Neural progenitor cell (in vitro differentiated cells): ENCODE measurements at regions not wholly inside any gene's neighbourhood (a gene's known extent, or its start where the extent isn't known, plus 50 kb on each side); places are given as distances from the start of the nearest gene placed in this dataset.

Experiments used
- DNase-seq: peaks from one replicate; pipeline ENCODE4 v3.0.0-alpha.2; 2016; ENCODE audit warnings: low spot score
- H2AFZ ChIP-seq: fragments of 200-600 bp; sonication (generic); replicated peaks from 2 replicates; pipeline ENCODE4 v1.6.1; 2016; ENCODE audit warnings: antibody characterized with exemption
- H3F3A ChIP-seq: fragments of 200-600 bp; sonication (generic); 2 replicates; pipeline ENCODE4 v1.6.1; 2016; ENCODE audit warnings: antibody characterized with exemption, low read depth
- H3K27ac ChIP-seq: fragments of 200-600 bp; sonication (generic); 2 replicates; pipeline ENCODE4 v1.5.1; 2016; ENCODE audit warnings: mild to moderate bottlenecking
- H3K27me3 ChIP-seq: fragments of 200-600 bp; sonication (generic); 2 replicates; pipeline ENCODE4 v1.6.1; 2016; ENCODE audit warnings: mild to moderate bottlenecking, moderate library complexity
- H3K36me3 ChIP-seq: fragments of 200-600 bp; sonication (generic); 2 replicates; pipeline ENCODE4 v1.5.1; 2016
- H3K4me1 ChIP-seq: fragments of 200-600 bp; sonication (generic); 2 replicates; pipeline ENCODE4 v1.6.1; 2016; ENCODE audit warnings: mixed run types
- H3K4me2 ChIP-seq: fragments of 200-600 bp; sonication (generic); 2 replicates; pipeline ENCODE4 v1.6.1; 2016
- H3K4me3 ChIP-seq: fragments of 200-600 bp; sonication (generic); 2 replicates; pipeline ENCODE4 v1.5.1; 2016
- H3K79me2 ChIP-seq: fragments of 200-600 bp; sonication (generic); 2 replicates; pipeline ENCODE4 v1.6.1; 2016; ENCODE audit warnings: low read depth
- H3K9ac ChIP-seq: fragments of 200-600 bp; sonication (generic); 2 replicates; pipeline ENCODE4 v1.6.1; 2016
- H3K9me3 ChIP-seq: fragments of 200-600 bp; sonication (generic); 2 replicates; pipeline ENCODE4 v1.5.1; 2016; ENCODE audit warnings: low read depth
- H4K20me1 ChIP-seq: fragments of 200-600 bp; sonication (generic); 2 replicates; pipeline ENCODE4 v1.6.1; 2016; ENCODE audit warnings: low read depth
- H3K27ac Mint-ChIP-seq: 3 replicates; pipeline ENCODE4 v1.8.0; 2021; ENCODE audit warnings: mixed read lengths
- H3K27me3 Mint-ChIP-seq: 2 replicates; pipeline ENCODE4 v1.8.0; 2022; ENCODE audit warnings: low read depth, mild to moderate bottlenecking, inconsistent platforms, moderate library complexity, mixed read lengths; ENCODE audit not compliant: insufficient read depth
- H3K36me3 Mint-ChIP-seq: 3 replicates; pipeline ENCODE4 v1.8.0; 2021; ENCODE audit warnings: mixed read lengths
- H3K4me1 Mint-ChIP-seq: 3 replicates; pipeline ENCODE4 v1.8.0; 2021; ENCODE audit warnings: mixed read lengths
- H3K4me3 Mint-ChIP-seq: 3 replicates; pipeline ENCODE4 v1.8.0; 2021; ENCODE audit warnings: mild to moderate bottlenecking, moderate library complexity, mixed read lengths
- H3K9me3 Mint-ChIP-seq: 3 replicates; pipeline ENCODE4 v1.8.0; 2020; ENCODE audit warnings: mixed read lengths
- CTCF ChIP-seq: fragments of 200-600 bp; sonication (generic); IDR thresholded peaks from 2 replicates; pipeline ENCODE4 v1.5.1; 2017; ENCODE audit warnings: antibody characterized with exemption, mild to moderate bottlenecking
- EZH2 ChIP-seq: fragments of 200-600 bp; sonication (generic); IDR thresholded peaks from 2 replicates; pipeline ENCODE4 v1.6.1; 2017; ENCODE audit warnings: antibody characterized with exemption, mild to moderate bottlenecking, moderate library complexity
- EZH2phosphoT487 ChIP-seq: fragments of 200-600 bp; sonication (generic); IDR thresholded peaks from 2 replicates; pipeline ENCODE4 v1.6.1; 2017; ENCODE audit warnings: antibody characterized with exemption

GRCh38 chr15:94937242-94937641 lies 705.9 kb downstream of the MCTP2 start:
- no peaks in the 10 kb centered on the region for H3K4me1 ChIP-seq
- H3K27ac ChIP-seq, result no peak overlapping the region
- Mint-ChIP-seq H3K27me3 (peaks cover 6% of the 10 kb centered on the region), H3K9me3 (peaks cover 17% of the 10 kb centered on the region), H3K36me3 (no peaks in the 10 kb centered on the region), H3K27ac (no peak overlapping the region), H3K4me3 (no peak overlapping the region), H3K4me1 (no peaks in the 10 kb centered on the region)
- no peaks in the 10 kb centered on the region for H3K36me3 ChIP-seq
- no peak overlapping the region for H2AFZ ChIP-seq
- no peak overlapping the region for H3K4me2 ChIP-seq
- H4K20me1 ChIP-seq, result no peaks in the 10 kb centered on the region
- TF ChIP-seq CTCF (no peak), EZH2 (no peak), EZH2phosphoT487 (no peak)
- no peaks in the 10 kb centered on the region for H3F3A ChIP-seq
- no peak overlapping the region for H3K9ac ChIP-seq
- no peaks in the 10 kb centered on the region for H3K9me3 ChIP-seq
- no peaks in the 10 kb centered on the region for H3K27me3 ChIP-seq
- no peaks in the 10 kb centered on the region for H3K79me2 ChIP-seq
- DNase-seq, result no peak
- H3K4me3 ChIP-seq, result no peak overlapping the region

- Mint-ChIP-seq H3K27ac (no peak overlapping the region), H3K4me1 (no peaks in the 10 kb centered on the region), H3K27me3 (peaks cover 4% of the 10 kb centered on the region), H3K36me3 (no peaks in the 10 kb centered on the region), H3K4me3 (no peak overlapping the region), H3K9me3 (no peaks in the 10 kb centered on the region)
- no peaks in the 10 kb centered on the region for H3K27me3 ChIP-seq
- no peaks in the 10 kb centered on the region for H3K9me3 ChIP-seq
- no peaks in the 10 kb centered on the region for H3F3A ChIP-seq
- H3K4me3 ChIP-seq, result no peak overlapping the region
- no peak for DNase-seq
- H3K27ac ChIP-seq, result no peak overlapping the region
- no peaks in the 10 kb centered on the region for H3K79me2 ChIP-seq
- H3K4me2 ChIP-seq, result no peak overlapping the region
- H4K20me1 ChIP-seq, result no peaks in the 10 kb centered on the region
- TF ChIP-seq CTCF (no peak), EZH2phosphoT487 (no peak), EZH2 (no peak)
- H3K36me3 ChIP-seq, result no peaks in the 10 kb centered on the region
- H3K9ac ChIP-seq, result no peak overlapping the region
- H3K4me1 ChIP-seq, result no peaks in the 10 kb centered on the region
- H2AFZ ChIP-seq, result no peak overlapping the region
Measured at GRCh38 chr15:94943888-94944287, 712.5 kb downstream of the MCTP2 start.

GRCh38 chr15:94951538-94951937 lies 720.2 kb downstream of the MCTP2 start:
- no peak overlapping the region for H3K4me3 ChIP-seq
- no peaks in the 10 kb centered on the region for H3K79me2 ChIP-seq
- H3F3A ChIP-seq, result no peaks in the 10 kb centered on the region
- Mint-ChIP-seq H3K4me3 (no peak overlapping the region), H3K36me3 (no peaks in the 10 kb centered on the region), H3K9me3 (no peaks in the 10 kb centered on the region), H3K27ac (no peak overlapping the region), H3K27me3 (no peaks in the 10 kb centered on the region), H3K4me1 (no peaks in the 10 kb centered on the region)
- no peak for DNase-seq
- H3K27ac ChIP-seq, result no peak overlapping the region
- no peaks in the 10 kb centered on the region for H4K20me1 ChIP-seq
- no peak overlapping the region for H3K4me2 ChIP-seq
- no peaks in the 10 kb centered on the region for H3K4me1 ChIP-seq
- H3K36me3 ChIP-seq, result no peaks in the 10 kb centered on the region
- no peaks in the 10 kb centered on the region for H3K27me3 ChIP-seq
- no peaks in the 10 kb centered on the region for H3K9me3 ChIP-seq
- no peak overlapping the region for H3K9ac ChIP-seq
- TF ChIP-seq CTCF, result no peak
- no peak for TF ChIP-seq EZH2
- TF ChIP-seq EZH2phosphoT487, result no peak
- H2AFZ ChIP-seq, result no peak overlapping the region

- no peak overlapping the region for H3K27ac Mint-ChIP-seq
- peaks cover 4% of the 10 kb centered on the region for H3K4me1 Mint-ChIP-seq
- Histone ChIP-seq H4K20me1 (no peaks in the 10 kb centered on the region), H3K4me1 (no peaks in the 10 kb centered on the region), H3K27ac (no peak overlapping the region), H2AFZ (no peak overlapping the region), H3F3A (no peaks in the 10 kb centered on the region), H3K4me3 (no peak overlapping the region), H3K27me3 (no peaks in the 10 kb centered on the region), H3K9ac (no peak overlapping the region), H3K36me3 (peaks cover 3% of the 10 kb centered on the region), H3K4me2 (no peak overlapping the region), H3K79me2 (no peaks in the 10 kb centered on the region), H3K9me3 (no peaks in the 10 kb centered on the region)
- no peak overlapping the region for H3K4me3 Mint-ChIP-seq
- H3K27me3 Mint-ChIP-seq, result peaks cover 3% of the 10 kb centered on the region
- peaks cover 14% of the 10 kb centered on the region for H3K9me3 Mint-ChIP-seq
- DNase-seq, result no peak
- TF ChIP-seq EZH2 (no peak), CTCF (no peak), EZH2phosphoT487 (no peak)
- no peaks in the 10 kb centered on the region for H3K36me3 Mint-ChIP-seq
Measured at GRCh38 chr15:94963953-94964352, 732.6 kb downstream of the MCTP2 start.
